CD4-positive, alpha-beta memory T cell (primary cell): ENCODE measurements at regions not wholly inside any gene's neighbourhood (a gene's known extent, or its start where the extent isn't known, plus 50 kb on each side); places are given as distances from the start of the nearest gene placed in this dataset.

Source experiments
- CTCF ChIA-PET: fragments of 350-600 bp; sonication (Branson Sonifier 250); formaldehyde crosslinking; loops from one replicate; lab custom pipeline; 2021; ENCODE audit warnings: inconsistent platforms; ENCODE audit not compliant: partially characterized antibody; lab: Charles Lee
- POLR2A ChIA-PET: fragments of 350-600 bp; sonication (Branson Sonifier 250); formaldehyde crosslinking; loops from one replicate; lab custom pipeline; 2021; ENCODE audit not compliant: partially characterized antibody; lab: Charles Lee
- DNase-seq, 5 donors: peaks; one replicate each; pipeline versions ENCODE4 v3.0.0 to v3.0.0-alpha.2; 2020 to 2022; ENCODE audit warnings: mixed read lengths in 1 of 5
- H3K27ac ChIP-seq: one replicate; pipeline ENCODE4 v1.7.0; 2013; ENCODE audit warnings: low read depth, low read length
- H3K27me3 ChIP-seq: 2 replicates; pipeline ENCODE4 v1.7.0; 2013; ENCODE audit warnings: mild to moderate bottlenecking, low read length, moderate library complexity; ENCODE audit not compliant: insufficient read depth
- H3K36me3 ChIP-seq: 2 replicates; pipeline ENCODE4 v1.7.0; 2013; ENCODE audit warnings: mild to moderate bottlenecking, low read length, moderate library complexity; ENCODE audit not compliant: insufficient read depth
- H3K4me1 ChIP-seq: 2 replicates; pipeline ENCODE4 v1.7.0; 2013; ENCODE audit warnings: mild to moderate bottlenecking, low read length, moderate library complexity; ENCODE audit not compliant: insufficient read depth
- H3K4me3 ChIP-seq, 2 donors: one replicate each; pipeline ENCODE4 v1.7.0; 2013; ENCODE audit warnings: low read length in 2 of 2, mild to moderate bottlenecking in 1 of 2
- H3K9me3 ChIP-seq, 2 donors: one replicate each; pipeline ENCODE4 v1.7.0; 2013; ENCODE audit warnings: low read length in 2 of 2, control low read depth in 1 of 2; ENCODE audit not compliant: control insufficient read depth in 1 of 2
- H3K27ac Mint-ChIP-seq, 7 donors: one replicate each; pipeline ENCODE4 v1.8.0; 2020 to 2021; ENCODE audit warnings: mixed read lengths in 7 of 7, mild to moderate bottlenecking in 6 of 7, inconsistent platforms in 3 of 7, moderate library complexity in 3 of 7
- H3K27me3 Mint-ChIP-seq, 2 donors: one replicate each; pipeline ENCODE4 v1.8.0; 2020 to 2021; ENCODE audit warnings: mixed read lengths in 2 of 2
- H3K36me3 Mint-ChIP-seq, 2 donors: one replicate each; pipeline ENCODE4 v1.8.0; 2020 to 2021; ENCODE audit warnings: mixed read lengths in 2 of 2, inconsistent platforms in 1 of 2, mild to moderate bottlenecking in 1 of 2
- H3K4me1 Mint-ChIP-seq, 4 donors: one replicate each; pipeline ENCODE4 v1.8.0; 2020 to 2021; ENCODE audit warnings: mixed read lengths in 4 of 4, mild to moderate bottlenecking in 1 of 4
- H3K4me3 Mint-ChIP-seq, 8 donors: one replicate each; pipeline ENCODE4 v1.8.0; 2020 to 2021; ENCODE audit warnings: mixed read lengths in 8 of 8, mild to moderate bottlenecking in 7 of 8, moderate library complexity in 6 of 8, inconsistent platforms in 3 of 8
- H3K9me3 Mint-ChIP-seq, 8 donors: one replicate each; pipeline ENCODE4 v1.8.0; 2020 to 2021; ENCODE audit warnings: mixed read lengths in 8 of 8, mild to moderate bottlenecking in 5 of 8, inconsistent platforms in 3 of 8, moderate library complexity in 1 of 8
- intact Hi-C: fragments of 100-400 bp; cut with micrococcal nuclease; formaldehyde crosslinking; loops from one replicate; pipeline ENCODE4 v1.15.1; 2023

DNA sequence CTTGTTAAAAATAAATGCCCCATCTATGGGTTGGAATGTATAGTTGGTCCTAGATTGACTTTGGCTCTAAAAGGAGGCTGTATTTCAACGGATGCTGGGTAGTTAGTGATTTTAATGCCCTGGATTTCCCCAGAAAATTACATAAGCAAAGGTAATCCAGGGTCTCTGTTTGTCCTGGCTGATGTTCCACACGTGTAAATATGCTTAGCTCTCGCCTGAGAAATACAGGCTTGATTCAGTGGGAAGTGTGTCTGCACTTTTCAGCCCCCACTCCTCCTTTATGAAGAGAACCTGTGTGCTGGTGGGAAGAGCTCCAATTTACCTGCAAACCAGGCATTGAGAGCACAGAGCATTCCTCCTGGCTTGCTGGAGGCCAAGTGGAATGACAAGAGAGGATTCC, 294.6 kb upstream of the CLINT1 start:
- POLR2A ChIA-PET, result no interaction called here
- peaks cover 0 to 1% (median 0%) of the 10 kb centered on the region in 8 donors for H3K9me3 Mint-ChIP-seq
- Histone ChIP-seq H3K9me3 (no peaks in the 10 kb centered on the region), H3K27ac (no peak overlapping the region), H3K4me3 (no peak overlapping the region), H3K4me1 (no peaks in the 10 kb centered on the region), H3K36me3 (no peaks in the 10 kb centered on the region), H3K27me3 (no peaks in the 10 kb centered on the region)
- CTCF ChIA-PET, result no interaction called here
- H3K27me3 Mint-ChIP-seq, result peaks cover 10 to 16% of the 10 kb centered on the region in 2 donors
- no peak overlapping the region for H3K27ac Mint-ChIP-seq
- no peaks in the 10 kb centered on the region for H3K4me1 Mint-ChIP-seq
- intact Hi-C loops, result no loop called here
- H3K4me3 Mint-ChIP-seq, result no peak overlapping the region
- no peaks in the 10 kb centered on the region for H3K36me3 Mint-ChIP-seq
- DNase-seq, result no peak

DNA sequence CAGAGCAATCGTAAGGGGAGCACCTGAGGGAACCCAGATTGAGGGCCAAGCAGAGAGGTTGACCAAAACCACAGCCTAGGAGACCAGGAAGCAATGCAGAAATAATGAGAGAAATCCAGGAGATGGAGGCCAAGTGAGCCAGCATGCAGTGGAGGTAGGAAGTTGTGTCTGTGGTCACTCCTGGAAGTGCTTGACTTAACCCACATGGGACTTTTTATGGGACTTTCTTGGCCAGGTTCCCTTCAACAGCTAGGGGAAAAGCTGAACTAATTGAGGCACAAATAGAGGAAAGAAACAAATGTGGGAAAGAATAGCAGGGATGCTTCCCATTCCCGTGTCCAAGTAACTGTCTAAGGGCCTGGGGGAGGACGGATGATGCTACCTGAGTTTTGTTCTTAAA, 293.2 kb upstream of the CLINT1 start:
- Mint-ChIP-seq H3K9me3 (peaks cover 0 to 1% (median 0%) of the 10 kb centered on the region in 8 donors), H3K4me3 (no peak overlapping the region), H3K36me3 (no peaks in the 10 kb centered on the region), H3K27me3 (peaks cover 9 to 16% of the 10 kb centered on the region in 2 donors), H3K4me1 (no peaks in the 10 kb centered on the region), H3K27ac (no peak overlapping the region)
- Histone ChIP-seq H3K27me3 (no peaks in the 10 kb centered on the region), H3K4me3 (no peak overlapping the region), H3K9me3 (no peaks in the 10 kb centered on the region), H3K4me1 (no peaks in the 10 kb centered on the region), H3K27ac (no peak overlapping the region), H3K36me3 (no peaks in the 10 kb centered on the region)
- no peak for DNase-seq
- CTCF ChIA-PET, result no interaction called here
- POLR2A ChIA-PET, result no interaction called here
- intact Hi-C loops, result no loop called here

DNA sequence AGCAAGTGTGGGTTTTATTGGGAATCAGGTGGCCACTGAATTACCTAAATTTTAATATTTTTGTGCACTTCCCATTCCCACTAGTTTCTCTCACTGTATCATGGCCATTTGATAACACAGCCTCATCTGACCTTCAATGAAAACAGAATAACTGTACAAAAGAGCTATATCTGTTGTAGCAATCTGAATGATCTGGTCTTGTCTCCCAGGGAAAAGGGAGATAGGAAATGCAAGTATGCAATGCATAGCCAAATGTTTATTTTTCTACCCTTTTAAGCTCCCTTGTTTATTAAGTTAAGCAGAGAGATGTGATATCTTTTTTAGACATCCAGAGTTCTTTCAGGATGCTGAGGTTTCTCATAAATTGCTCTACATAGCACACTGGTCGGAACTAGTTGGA, 288.3 kb upstream of the CLINT1 start:
- no peak overlapping the region for H3K4me3 Mint-ChIP-seq
- intact Hi-C loops, result no loop called here
- Histone ChIP-seq H3K36me3 (no peaks in the 10 kb centered on the region), H3K27me3 (no peaks in the 10 kb centered on the region), H3K4me1 (no peaks in the 10 kb centered on the region), H3K27ac (no peak overlapping the region), H3K9me3 (no peaks in the 10 kb centered on the region), H3K4me3 (no peak overlapping the region)
- H3K36me3 Mint-ChIP-seq, result no peaks in the 10 kb centered on the region
- peaks cover 0 to 7% of the 10 kb centered on the region in 2 donors for H3K27me3 Mint-ChIP-seq
- ChIA-PET POLR2A (no interaction called here), CTCF (no interaction called here)
- no peaks in the 10 kb centered on the region for H3K4me1 Mint-ChIP-seq
- H3K27ac Mint-ChIP-seq, result no peak overlapping the region
- H3K9me3 Mint-ChIP-seq, result no peaks in the 10 kb centered on the region
- no peak for DNase-seq

DNA sequence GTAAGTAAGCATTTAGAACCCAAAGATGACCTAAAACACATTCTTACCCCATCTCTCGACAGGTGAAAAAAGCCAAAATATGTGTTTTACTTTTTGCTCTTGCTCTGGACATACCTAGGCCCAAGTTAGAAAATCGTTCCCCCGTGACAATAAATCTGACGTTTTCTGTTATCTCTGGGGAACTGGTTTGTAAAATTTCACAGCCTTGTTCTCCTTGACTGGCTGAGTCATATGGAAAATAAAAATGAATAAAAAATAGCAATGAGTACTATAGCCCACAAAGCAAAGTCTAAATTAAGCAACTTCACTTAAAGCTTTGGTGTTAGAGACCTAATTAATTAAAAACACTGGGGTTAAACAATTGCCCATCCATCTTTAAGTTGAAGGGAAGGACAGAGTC, 286.9 kb upstream of the CLINT1 start:
- no peaks in the 10 kb centered on the region for H3K4me1 Mint-ChIP-seq
- H3K9me3 ChIP-seq, result no peaks in the 10 kb centered on the region
- ChIA-PET CTCF (no interaction called here), POLR2A (no interaction called here)
- H3K9me3 Mint-ChIP-seq, result no peaks in the 10 kb centered on the region
- no peak overlapping the region for H3K4me3 ChIP-seq
- H3K27me3 ChIP-seq, result no peaks in the 10 kb centered on the region
- H3K36me3 Mint-ChIP-seq, result no peaks in the 10 kb centered on the region
- intact Hi-C loops, result no loop called here
- H3K4me1 ChIP-seq, result no peaks in the 10 kb centered on the region
- peaks cover 0 to 4% of the 10 kb centered on the region in 2 donors for H3K27me3 Mint-ChIP-seq
- no peaks in the 10 kb centered on the region for H3K36me3 ChIP-seq
- no peak overlapping the region for H3K27ac ChIP-seq
- no peak overlapping the region for H3K27ac Mint-ChIP-seq
- no peak overlapping the region for H3K4me3 Mint-ChIP-seq
- no peak for DNase-seq

DNA sequence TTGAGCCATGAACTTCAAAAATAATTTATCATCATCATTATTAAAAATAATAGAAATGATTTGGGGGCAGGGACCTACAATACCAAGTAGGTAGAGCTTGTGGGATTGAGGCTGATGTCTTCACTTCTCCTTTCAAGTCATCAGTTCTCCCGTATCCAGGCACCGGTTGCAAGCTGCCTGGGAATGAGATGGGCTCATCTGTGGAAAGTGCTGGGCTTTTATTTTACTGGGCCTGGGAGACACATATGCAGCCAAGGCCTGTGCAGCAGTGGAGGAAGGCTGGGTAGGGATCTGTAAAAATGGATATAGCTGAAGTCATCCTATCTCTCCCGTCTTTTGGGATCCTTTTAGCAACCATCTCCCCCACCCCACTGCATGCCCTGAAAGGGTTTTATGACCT, 284.1 kb upstream of the CLINT1 start:
- peaks cover 0 to 4% of the 10 kb centered on the region in 2 donors for H3K27me3 Mint-ChIP-seq
- ChIA-PET POLR2A (no interaction called here), CTCF (interaction anchor here (1.0 kb wide), 1 partner anchor 28 kb away, joined by 3 read pairs; no protein-coding TSS in a partner anchor)
- H3K27ac Mint-ChIP-seq, result no peak overlapping the region
- H3K9me3 ChIP-seq, result no peaks in the 10 kb centered on the region
- intact Hi-C loops, result no loop called here
- H3K27me3 ChIP-seq, result no peaks in the 10 kb centered on the region
- H3K4me3 ChIP-seq, result no peak overlapping the region
- no peak for DNase-seq
- H3K4me1 ChIP-seq, result no peaks in the 10 kb centered on the region
- H3K4me3 Mint-ChIP-seq, result no peak overlapping the region
- no peaks in the 10 kb centered on the region for H3K36me3 Mint-ChIP-seq
- H3K36me3 ChIP-seq, result no peaks in the 10 kb centered on the region
- no peak overlapping the region for H3K27ac ChIP-seq
- H3K9me3 Mint-ChIP-seq, result peaks cover 0 to 4% (median 0%) of the 10 kb centered on the region in 8 donors
- no peaks in the 10 kb centered on the region for H3K4me1 Mint-ChIP-seq

DNA sequence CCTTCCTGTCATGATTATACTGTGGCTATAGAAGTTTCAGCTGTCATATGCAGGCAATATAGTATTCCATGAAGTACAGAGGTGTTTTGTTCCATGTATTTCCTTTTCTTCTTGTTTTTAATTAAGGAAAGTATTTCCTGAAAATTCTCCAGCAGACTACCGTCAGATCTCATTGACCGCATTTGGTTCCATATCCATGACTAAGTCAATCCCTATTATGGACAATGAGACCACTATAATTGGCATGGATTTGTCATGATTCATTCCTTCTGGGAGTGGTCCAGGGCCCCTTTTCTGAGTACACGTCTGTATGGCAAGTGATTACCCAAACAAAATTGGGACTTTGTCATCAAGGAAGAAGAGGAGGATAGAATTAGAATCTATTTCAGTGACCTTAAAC, 283.2 kb upstream of the CLINT1 start:
- CTCF ChIA-PET, result no interaction called here
- intact Hi-C loops, result no loop called here
- Mint-ChIP-seq H3K4me3 (no peak overlapping the region), H3K27ac (no peak overlapping the region), H3K9me3 (peaks cover 0 to 4% (median 0%) of the 10 kb centered on the region in 8 donors), H3K36me3 (no peaks in the 10 kb centered on the region), H3K4me1 (no peaks in the 10 kb centered on the region), H3K27me3 (peaks cover 0 to 4% of the 10 kb centered on the region in 2 donors)
- POLR2A ChIA-PET, result no interaction called here
- no peak for DNase-seq
- H3K4me1 ChIP-seq, result no peaks in the 10 kb centered on the region
- H3K36me3 ChIP-seq, result no peaks in the 10 kb centered on the region
- H3K9me3 ChIP-seq, result no peaks in the 10 kb centered on the region
- no peak overlapping the region for H3K27ac ChIP-seq
- H3K27me3 ChIP-seq, result no peaks in the 10 kb centered on the region
- no peak overlapping the region for H3K4me3 ChIP-seq

DNA sequence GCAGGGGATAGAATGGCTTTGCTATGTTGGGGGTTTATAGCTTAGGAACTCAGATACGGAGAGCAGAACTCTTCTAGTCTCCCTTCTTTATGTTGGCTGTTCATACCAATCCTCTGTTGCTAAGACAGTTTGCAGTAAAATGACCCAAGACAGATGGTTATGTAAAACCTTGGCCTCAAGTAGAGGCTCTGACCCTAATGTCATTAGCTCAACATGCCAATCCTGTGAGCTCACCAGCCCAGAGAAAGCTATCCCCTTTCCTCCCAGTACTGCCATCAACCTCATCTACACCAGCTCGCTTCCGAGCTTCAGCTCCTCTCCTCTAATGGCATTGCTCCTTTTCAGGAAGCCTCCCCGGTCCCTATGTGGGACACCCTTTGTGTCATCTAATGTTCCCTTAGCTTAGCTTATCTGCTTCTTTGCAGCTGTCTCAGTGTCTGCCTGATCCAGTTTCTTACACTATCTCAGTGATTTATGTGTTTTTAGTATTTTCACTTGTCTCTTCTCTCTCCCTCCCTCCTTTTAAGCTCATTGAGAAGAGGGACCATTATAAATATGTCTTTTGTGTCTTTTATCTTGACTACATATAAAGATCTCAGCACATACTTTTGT, 281.3 kb upstream of the CLINT1 start:
- Histone ChIP-seq H3K36me3 (no peaks in the 10 kb centered on the region), H3K4me3 (no peak overlapping the region), H3K4me1 (no peaks in the 10 kb centered on the region), H3K27me3 (no peaks in the 10 kb centered on the region), H3K27ac (no peak overlapping the region), H3K9me3 (no peaks in the 10 kb centered on the region)
- H3K27me3 Mint-ChIP-seq, result peaks cover 0 to 6% of the 10 kb centered on the region in 2 donors
- intact Hi-C loops, result no loop called here
- peaks cover 0 to 4% (median 0%) of the 10 kb centered on the region in 8 donors for H3K9me3 Mint-ChIP-seq
- DNase-seq, result no peak
- no peaks in the 10 kb centered on the region for H3K4me1 Mint-ChIP-seq
- no peak overlapping the region for H3K4me3 Mint-ChIP-seq
- ChIA-PET CTCF (interaction anchor here (1.6 kb wide), 1 partner anchor 11 kb away, joined by 5 read pairs; no protein-coding TSS in a partner anchor), POLR2A (no interaction called here)
- H3K36me3 Mint-ChIP-seq, result no peaks in the 10 kb centered on the region
- H3K27ac Mint-ChIP-seq, result no peak overlapping the region
